Spleen (tissue), 11 donors: ENCODE measurements at regions not wholly inside any gene's neighbourhood (a gene's known extent, or its start where the extent isn't known, plus 50 kb on each side); places are given as distances from the start of the nearest gene placed in this dataset.

Experiments
- DNase-seq: peaks from one replicate; pipeline ENCODE4 v3.0.0-alpha.2; 2020
- H3K27ac ChIP-seq, 8 donors: fragments of 200-600 bp; sonication (generic) in 7 of 8; 1 replicate in 4 of 8; 2 replicates in 4 of 8; pipeline versions ENCODE4 v1.5.0 to v1.8.0; 2016 to 2021; ENCODE audit warnings: inconsistent platforms in 4 of 8, mild to moderate bottlenecking in 4 of 8, moderate library complexity in 1 of 8
- H3K27me3 ChIP-seq, 7 donors: fragments of 200-600 bp; sonication (generic) in 6 of 7; replicated peaks in 1 of 7; 1 replicate in 4 of 7; 2 replicates in 3 of 7; pipeline versions ENCODE4 v1.5.0 to v1.8.0; 2016 to 2021; ENCODE audit warnings: inconsistent platforms in 3 of 7, mild to moderate bottlenecking in 1 of 7
- H3K36me3 ChIP-seq, 6 donors: fragments of 200-600 bp; sonication (generic) in 5 of 6; 1 replicate in 4 of 6; 2 replicates in 2 of 6; pipeline versions ENCODE4 v1.5.0 to v1.8.0; 2016 to 2021; ENCODE audit warnings: inconsistent platforms in 2 of 6
- H3K4me1 ChIP-seq, 6 donors: fragments of 200-600 bp; sonication (generic) in 5 of 6; 1 replicate in 3 of 6; 2 replicates in 3 of 6; pipeline versions ENCODE4 v1.5.0 to v1.8.0; 2016 to 2021; ENCODE audit warnings: inconsistent platforms in 3 of 6
- H3K4me3 ChIP-seq, 8 donors: fragments of 200-600 bp; sonication (generic) in 7 of 8; 1 replicate in 4 of 8; 2 replicates in 4 of 8; pipeline versions ENCODE4 v1.5.0 to v1.8.0; 2016 to 2021; ENCODE audit warnings: inconsistent platforms in 4 of 8, mild to moderate bottlenecking in 4 of 8, moderate library complexity in 2 of 8
- H3K9me3 ChIP-seq, 8 donors: fragments of 200-600 bp; sonication (generic) in 7 of 8; 1 replicate in 4 of 8; 2 replicates in 4 of 8; pipeline versions ENCODE4 v1.5.0 to v1.8.0; 2016 to 2021; ENCODE audit warnings: inconsistent platforms in 4 of 8
- CTCF ChIP-seq, 11 experiments: fragments of 200-600 bp in 7 of 11; fragments of 450-650 bp in 4 of 11; sonication (generic) in 4 of 11; IDR thresholded peaks in 8 of 11; conservative IDR thresholded peaks in 3 of 11; 1 replicate in 7 of 11; 2 replicates in 4 of 11; pipeline versions ENCODE4 v1.4.0 to v1.8.0; 2016 to 2021; ENCODE audit warnings: antibody characterized with exemption in 11 of 11, inconsistent platforms in 4 of 11, mild to moderate bottlenecking in 1 of 11
- POLR2A ChIP-seq, 3 donors: fragments of 450-650 bp; IDR thresholded peaks; one replicate each; pipeline ENCODE4 v1.5.1; 2017; ENCODE audit warnings: antibody characterized with exemption in 3 of 3, mild to moderate bottlenecking in 1 of 3
- POLR2AphosphoS5 ChIP-seq, 3 donors: sonication (generic); formaldehyde crosslinking; IDR thresholded peaks; one replicate each; pipeline ENCODE4 v1.5.1; 2017; ENCODE audit warnings: antibody characterized with exemption in 3 of 3
- WGBS, 5 donors: extraction: QIAGEN DNeasy Blood & Tissue Kit in 3 of 5; methylation state at CpG; one replicate each; pipeline versions ENCODE4 v1.1.5 to v1.1.7; 2013 to 2018; 5-methylcytosine and 5-hydroxymethylcytosine counted together
- intact Hi-C: fragments of 100-400 bp; cut with DNase I; formaldehyde crosslinking; loops from one replicate; pipeline ENCODE4 v1.15.0; 2023; ENCODE audit warnings: low total_unique reads
- donor health status: healthy with polysubstance abuse.
- donor health status: DM: no; HTN: no; CAD: no; lungs with moderate emphysema.
- donor health status: DM: no; HTN: no; CAD: no.
- donor health status: Bipolar disorder and iron deficiency.
- donor health status: healthy.
- donor health status: DM: no; HTN: no; CAD: no.
- donor health status: DM: yes; HTN: yes; CAD: no.

GRCh38 chr4:177239477-177239876 is 70.2 kb upstream of the NEIL3 start:
- no peak overlapping the region for H3K27ac ChIP-seq
- 93 to 100% (median 97%) methylated on average over 1 of the region's 1 CpG for WGBS, 5 donors
- TF ChIP-seq CTCF (IDR thresholded peaks at IDR 0.05 in 8 of 11, conservative IDR thresholded peaks at IDR 0.05 in 3 of 11) (no peak), POLR2AphosphoS5 (IDR thresholded peaks at IDR 0.05) (no peak), POLR2A (IDR thresholded peaks at IDR 0.05) (no peak)
- H3K9me3 ChIP-seq: no peaks in the 10 kb centered on the region
- no peak overlapping the region for H3K4me3 ChIP-seq
- intact Hi-C loops: no loop called here
- H3K27me3 ChIP-seq: no peaks in the 10 kb centered on the region
- DNase-seq: no peak
- H3K36me3 ChIP-seq: no peaks in the 10 kb centered on the region
- no peaks in the 10 kb centered on the region for H3K4me1 ChIP-seq

DNA sequence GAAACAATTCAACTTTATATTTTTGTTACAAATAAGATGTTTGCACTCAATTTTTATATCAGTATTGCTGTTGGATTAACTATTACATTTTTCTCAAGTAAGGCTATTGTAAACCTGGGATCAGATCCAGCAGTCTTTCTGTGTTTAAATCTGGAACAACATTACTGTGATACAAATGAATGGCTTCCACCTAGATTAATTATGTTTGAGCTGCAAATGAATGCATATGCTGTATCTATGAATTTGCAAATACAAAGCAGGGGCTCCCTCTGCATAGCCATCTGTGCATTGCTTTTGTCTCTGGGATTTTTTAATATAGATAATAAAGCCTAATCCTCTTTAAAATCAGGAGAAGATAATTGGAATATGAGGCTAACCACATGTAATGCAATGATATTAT is 69.8 kb upstream of the NEIL3 start:
- Histone ChIP-seq H3K36me3 (no peaks in the 10 kb centered on the region), H3K4me3 (no peak overlapping the region), H3K27ac (no peak overlapping the region), H3K9me3 (no peaks in the 10 kb centered on the region), H3K4me1 (no peaks in the 10 kb centered on the region), H3K27me3 (no peaks in the 10 kb centered on the region)
- DNase-seq: no peak
- intact Hi-C loops: no loop called here
- TF ChIP-seq POLR2A (IDR thresholded peaks at IDR 0.05) (no peak), POLR2AphosphoS5 (IDR thresholded peaks at IDR 0.05) (no peak), CTCF (IDR thresholded peaks at IDR 0.05 in 8 of 11, conservative IDR thresholded peaks at IDR 0.05 in 3 of 11) (no peak)

DNA sequence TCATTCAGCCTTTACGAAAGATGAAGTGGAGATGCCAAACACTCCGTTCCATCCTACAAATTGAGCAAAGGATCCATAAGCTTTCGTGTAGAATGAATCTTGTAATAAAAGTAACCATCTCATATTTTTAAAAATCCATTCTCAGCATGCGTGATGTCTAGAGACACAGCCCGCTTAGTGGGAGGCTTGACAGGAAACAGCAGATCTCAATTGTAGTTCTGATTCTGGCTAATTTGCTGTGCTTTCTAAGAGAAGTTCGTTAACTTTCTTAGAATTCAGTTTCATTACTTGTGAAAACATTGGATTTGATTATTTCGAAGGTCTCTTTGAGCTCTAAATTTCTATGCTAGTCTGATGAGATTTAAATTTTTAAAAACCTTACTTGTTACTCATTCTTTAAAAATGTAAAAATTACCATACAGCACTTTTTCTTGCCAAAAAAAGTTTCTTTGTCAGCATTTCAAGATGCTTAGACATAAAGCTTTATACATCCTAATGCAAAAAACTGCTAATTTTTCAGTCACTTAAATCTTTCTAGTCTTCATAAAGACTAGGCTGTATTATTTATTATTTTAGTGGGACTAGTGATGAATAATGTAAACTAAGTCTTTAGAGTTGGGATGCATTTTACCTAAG is 66.9 kb upstream of the NEIL3 start:
- no peaks in the 10 kb centered on the region for H3K4me1 ChIP-seq
- no peak for TF ChIP-seq POLR2A (IDR thresholded peaks at IDR 0.05)
- TF ChIP-seq POLR2AphosphoS5 (IDR thresholded peaks at IDR 0.05): no peak
- no peak for TF ChIP-seq CTCF (IDR thresholded peaks at IDR 0.05 in 8 of 11, conservative IDR thresholded peaks at IDR 0.05 in 3 of 11)
- no peaks in the 10 kb centered on the region for H3K9me3 ChIP-seq
- intact Hi-C loops: no loop called here
- no peak overlapping the region for H3K27ac ChIP-seq
- no peaks in the 10 kb centered on the region for H3K27me3 ChIP-seq
- no peak overlapping the region for H3K4me3 ChIP-seq
- no peaks in the 10 kb centered on the region for H3K36me3 ChIP-seq
- DNase-seq: no peak
- 76 to 82% (median 80%) methylated on average over 7 of the region's 7 CpGs for WGBS, 5 donors

- TF ChIP-seq CTCF (IDR thresholded peaks at IDR 0.05 in 8 of 11, conservative IDR thresholded peaks at IDR 0.05 in 3 of 11) (no peak), POLR2AphosphoS5 (IDR thresholded peaks at IDR 0.05) (no peak), POLR2A (IDR thresholded peaks at IDR 0.05) (no peak)
- peaks cover 0 to 15% (median 4%) of the 10 kb centered on the region in 6 donors for H3K4me1 ChIP-seq
- 78 to 86% (median 81%) methylated on average over 10 of the region's 10 CpGs for whole genome bisulfite sequencing, 5 donors
- no peaks in the 10 kb centered on the region for H3K36me3 ChIP-seq
- H3K9me3 ChIP-seq: no peaks in the 10 kb centered on the region
- no peak for DNase-seq
- no peak overlapping the region for H3K4me3 ChIP-seq
- no peak overlapping the region for H3K27ac ChIP-seq
- H3K27me3 ChIP-seq: peaks cover 0 to 5% (median 0%) of the 10 kb centered on the region in 7 donors
- intact Hi-C loops: no loop called here
Observed at GRCh38 chr4:177246641-177247584, 62.8 kb upstream of the NEIL3 start.
